ENCODE measurements at regions not wholly inside any gene's neighbourhood (a gene's known extent, or its start where the extent isn't known, plus 50 kb on each side); places are given as distances from the start of the nearest gene placed in this dataset.

- TF ChIP-seq CTCF (optimal IDR thresholded peaks at IDR 0.05 in 1 of 3, IDR thresholded peaks at IDR 0.05 in 1 of 3, conservative IDR thresholded peaks at IDR 0.05 in 1 of 3; ENCODE audit: extremely low read depth in 1 of 3, insufficient read depth in 2 of 3, low read length in 3 of 3) (no peak), EZH2 (IDR thresholded peaks at IDR 0.05; ENCODE audit: low read length) (no peak)
Measured at GRCh38 chr10:37680716-37681616, 176.4 kb downstream of the ZNF248 start.
